ENCODE measurements at regions not wholly inside any gene's neighbourhood (a gene's known extent, or its start where the extent isn't known, plus 50 kb on each side); places are given as distances from the start of the nearest gene placed in this dataset.

- no peak for TF ChIP-seq POLR2A (IDR thresholded peaks at IDR 0.05)
- TF ChIP-seq CTCF (IDR thresholded peaks at IDR 0.05), result no peak
These were observed 171.4 kb upstream of the GORAB start for GRCh38 chr1:170360601-170361000.

Data from lower leg skin (tissue), 3 donors.